Activated B cell treated with CpG ODN at 0.5 μM for 24 hours (primary cell): ENCODE measurements at regions not wholly inside any gene's neighbourhood (a gene's known extent, or its start where the extent isn't known, plus 50 kb on each side); places are given as distances from the start of the nearest gene placed in this dataset.

Experiments used
- ATAC-seq: fragments of 200-7000 bp; cut with Tn5 transposase; one replicate; pipeline ENCODE4 v1.10.0; 2021; ENCODE audit warnings: low read depth, mild to moderate bottlenecking, moderate library complexity
- CTCF ChIA-PET: fragments of 350-600 bp; sonication (Branson Sonifier 250); formaldehyde crosslinking; loops from one replicate; lab custom pipeline; 2021; ENCODE audit warnings: antibody characterized with exemption; lab: Charles Lee
- POLR2A ChIA-PET: fragments of 350-600 bp; sonication (Branson Sonifier 250); formaldehyde crosslinking; loops from one replicate; lab custom pipeline; 2021; ENCODE audit warnings: antibody characterized with exemption; lab: Charles Lee
- DNase-seq: peaks from one replicate; pipeline ENCODE4 v3.0.0; 2022
- H3K27ac Mint-ChIP-seq: one replicate; pipeline ENCODE4 v1.8.0; 2020; ENCODE audit warnings: mixed read lengths
- H3K27me3 Mint-ChIP-seq: one replicate; pipeline ENCODE4 v1.8.0; 2021; ENCODE audit warnings: mixed read lengths
- H3K36me3 Mint-ChIP-seq: one replicate; pipeline ENCODE4 v1.8.0; 2021; ENCODE audit warnings: low read depth, mixed read lengths
- H3K4me1 Mint-ChIP-seq: one replicate; pipeline ENCODE4 v1.8.0; 2021; ENCODE audit warnings: mixed read lengths
- H3K4me3 Mint-ChIP-seq: one replicate; pipeline ENCODE4 v1.8.0; 2020; ENCODE audit warnings: mild to moderate bottlenecking, mixed read lengths
- H3K9me3 Mint-ChIP-seq: one replicate; pipeline ENCODE4 v1.8.0; 2020; ENCODE audit warnings: mixed read lengths
- intact Hi-C: fragments of 100-400 bp; cut with micrococcal nuclease; formaldehyde crosslinking; loops from one replicate; pipeline ENCODE4 v1.15.1; 2024
- TF ChIP-seq, protein P1 (sequence below): fragments of 200-600 bp; IDR thresholded peaks from one replicate; pipeline ENCODE4 v1.8.0; 2022; ENCODE audit warnings: antibody characterized with exemption, mild to moderate bottlenecking

DNA sequence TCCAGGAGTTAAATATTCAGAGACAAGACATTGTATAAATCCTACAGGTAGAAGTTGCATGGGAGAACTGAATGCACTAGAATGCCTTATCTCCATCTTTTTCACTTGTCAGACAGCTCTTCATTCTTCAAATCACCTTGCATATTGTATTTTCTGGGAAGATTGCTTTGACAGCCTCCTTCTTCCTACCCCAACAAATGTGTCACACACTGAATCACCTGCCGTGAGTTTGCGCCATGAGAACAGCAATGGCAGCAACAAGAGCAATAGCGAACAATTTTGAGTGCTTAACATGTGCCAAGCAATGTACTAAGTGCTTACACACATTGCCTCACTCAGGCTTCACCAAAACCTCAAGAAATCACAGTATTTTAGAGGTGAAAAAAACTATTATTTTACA is 161.3 kb upstream of the REG3G start:
- Mint-ChIP-seq H3K4me3 (no peak overlapping the region), H3K27ac (no peak overlapping the region), H3K36me3 (no peaks in the 10 kb centered on the region), H3K4me1 (no peaks in the 10 kb centered on the region), H3K9me3 (peaks cover 8% of the 10 kb centered on the region), H3K27me3 (no peaks in the 10 kb centered on the region)
- TF ChIP-seq, protein P1, sequence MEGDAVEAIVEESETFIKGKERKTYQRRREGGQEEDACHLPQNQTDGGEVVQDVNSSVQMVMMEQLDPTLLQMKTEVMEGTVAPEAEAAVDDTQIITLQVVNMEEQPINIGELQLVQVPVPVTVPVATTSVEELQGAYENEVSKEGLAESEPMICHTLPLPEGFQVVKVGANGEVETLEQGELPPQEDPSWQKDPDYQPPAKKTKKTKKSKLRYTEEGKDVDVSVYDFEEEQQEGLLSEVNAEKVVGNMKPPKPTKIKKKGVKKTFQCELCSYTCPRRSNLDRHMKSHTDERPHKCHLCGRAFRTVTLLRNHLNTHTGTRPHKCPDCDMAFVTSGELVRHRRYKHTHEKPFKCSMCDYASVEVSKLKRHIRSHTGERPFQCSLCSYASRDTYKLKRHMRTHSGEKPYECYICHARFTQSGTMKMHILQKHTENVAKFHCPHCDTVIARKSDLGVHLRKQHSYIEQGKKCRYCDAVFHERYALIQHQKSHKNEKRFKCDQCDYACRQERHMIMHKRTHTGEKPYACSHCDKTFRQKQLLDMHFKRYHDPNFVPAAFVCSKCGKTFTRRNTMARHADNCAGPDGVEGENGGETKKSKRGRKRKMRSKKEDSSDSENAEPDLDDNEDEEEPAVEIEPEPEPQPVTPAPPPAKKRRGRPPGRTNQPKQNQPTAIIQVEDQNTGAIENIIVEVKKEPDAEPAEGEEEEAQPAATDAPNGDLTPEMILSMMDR, result no peak
- DNase-seq (no peak), ATAC-seq (no peak)
- POLR2A ChIA-PET, result no interaction called here
- intact Hi-C loops, result no loop called here
- CTCF ChIA-PET, result no interaction called here

- POLR2A ChIA-PET, result no interaction called here
- no peak for DNase-seq
- ATAC-seq, result no peak
- no peaks in the 10 kb centered on the region for H3K4me1 Mint-ChIP-seq
- H3K27ac Mint-ChIP-seq, result no peak overlapping the region
- peaks cover 8% of the 10 kb centered on the region for H3K9me3 Mint-ChIP-seq
- intact Hi-C loops, result no loop called here
- CTCF ChIA-PET, result no interaction called here
- H3K27me3 Mint-ChIP-seq, result no peaks in the 10 kb centered on the region
- H3K4me3 Mint-ChIP-seq, result no peak overlapping the region
- TF ChIP-seq, protein P1, result no peak
- no peaks in the 10 kb centered on the region for H3K36me3 Mint-ChIP-seq
These were observed 159.8 kb upstream of the REG3G start for GRCh38 chr2:78865667-78866066.

DNA sequence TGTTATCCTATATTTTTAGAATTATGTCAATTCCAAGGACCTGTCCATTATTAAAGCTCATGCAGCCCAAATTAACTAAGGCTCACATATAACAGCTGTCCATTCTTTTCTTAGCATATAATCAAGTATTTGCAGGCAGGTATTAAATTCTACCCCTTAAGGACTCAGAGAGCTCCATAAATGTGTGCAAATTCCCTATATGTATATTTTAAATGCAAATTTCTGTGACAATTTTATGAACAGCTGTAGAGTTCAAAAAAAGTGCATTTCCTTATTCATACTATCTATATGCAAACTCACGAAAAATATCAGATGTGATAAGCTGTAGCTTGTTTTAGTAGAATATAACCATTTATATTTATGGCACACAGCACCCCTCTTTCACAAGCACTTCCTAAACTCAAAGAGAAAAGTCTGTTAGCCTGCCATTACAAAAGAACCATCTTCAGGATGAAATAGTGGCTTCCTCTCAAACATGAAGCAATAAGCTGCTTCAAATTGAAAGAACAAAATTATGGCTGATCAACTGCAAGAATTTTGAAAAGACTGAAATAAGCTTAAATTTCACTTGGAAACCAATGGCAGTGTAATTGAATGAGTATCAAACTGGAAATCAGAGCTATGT is 155.0 kb upstream of the REG3G start:
- no peaks in the 10 kb centered on the region for H3K9me3 Mint-ChIP-seq
- intact Hi-C loops, result no loop called here
- TF ChIP-seq, protein P1, result no peak
- ChIA-PET CTCF (no interaction called here), POLR2A (no interaction called here)
- no peak overlapping the region for H3K4me3 Mint-ChIP-seq
- ATAC-seq, result no peak
- no peak for DNase-seq
- no peaks in the 10 kb centered on the region for H3K4me1 Mint-ChIP-seq
- no peak overlapping the region for H3K27ac Mint-ChIP-seq
- H3K27me3 Mint-ChIP-seq, result no peaks in the 10 kb centered on the region
- no peaks in the 10 kb centered on the region for H3K36me3 Mint-ChIP-seq

DNA sequence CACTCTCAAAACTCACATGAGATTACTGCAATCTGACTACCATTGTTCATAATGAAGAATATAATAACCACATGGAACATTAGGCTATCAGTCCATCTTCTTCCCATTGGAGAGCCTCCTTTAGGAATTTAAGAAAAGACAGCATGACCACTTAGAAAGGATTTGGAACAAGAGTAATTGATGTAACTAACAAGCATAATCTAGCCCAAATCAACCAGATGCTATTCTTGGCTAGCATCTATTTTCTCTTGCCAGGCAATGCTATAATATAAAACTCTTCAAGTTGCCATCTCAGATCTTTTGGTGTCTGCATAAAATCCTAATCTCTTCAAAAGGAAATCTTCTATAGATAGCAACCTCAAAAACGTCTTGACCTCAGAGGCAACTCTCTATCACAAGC is 152.0 kb upstream of the REG3G start:
- DNase-seq, result no peak
- Mint-ChIP-seq H3K4me3 (no peak overlapping the region), H3K9me3 (no peaks in the 10 kb centered on the region), H3K27me3 (no peaks in the 10 kb centered on the region), H3K36me3 (no peaks in the 10 kb centered on the region), H3K4me1 (no peaks in the 10 kb centered on the region), H3K27ac (no peak overlapping the region)
- no peak for ATAC-seq
- intact Hi-C loops, result no loop called here
- TF ChIP-seq, protein P1, result no peak
- ChIA-PET CTCF (no interaction called here), POLR2A (no interaction called here)

DNA sequence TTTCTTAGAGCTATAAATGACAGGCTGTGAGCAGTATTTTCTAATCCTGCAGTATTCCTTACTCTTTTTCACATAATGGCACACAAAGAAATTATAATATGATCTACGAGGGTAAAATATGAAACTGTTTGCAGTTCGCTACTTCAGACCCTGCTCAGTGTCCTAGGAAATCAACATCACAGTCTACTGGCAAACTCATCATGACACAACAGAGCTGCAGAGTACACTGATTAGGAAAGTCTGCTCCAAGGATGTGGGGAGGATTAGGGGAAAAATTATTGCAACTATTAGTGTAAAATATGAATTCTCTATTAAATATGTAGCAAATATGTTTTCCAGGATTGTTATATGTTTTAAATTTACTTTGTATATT is 149.2 kb upstream of the REG3G start:
- Mint-ChIP-seq H3K4me1 (no peaks in the 10 kb centered on the region), H3K36me3 (no peaks in the 10 kb centered on the region), H3K4me3 (no peak overlapping the region), H3K27ac (no peak overlapping the region), H3K9me3 (no peaks in the 10 kb centered on the region), H3K27me3 (no peaks in the 10 kb centered on the region)
- TF ChIP-seq, protein P1, result no peak
- ChIA-PET POLR2A (no interaction called here), CTCF (no interaction called here)
- no peak for ATAC-seq
- intact Hi-C loops, result no loop called here
- DNase-seq, result no peak
